AG10803 (cell line): ENCODE measurements at regions not wholly inside any gene's neighbourhood (a gene's known extent, or its start where the extent isn't known, plus 50 kb on each side); places are given as distances from the start of the nearest gene placed in this dataset.
A peak's percentile ranks its signal among the peaks of the same experiment; 100 is the strongest.
"Not testable (repeated sequence)": the region's sequence is repeated elsewhere in the genome, so short reads cannot be mapped to it uniquely, and the experiment has no call there.

Experiments used
- DNase-seq: peaks from one replicate; pipeline ENCODE4 v3.0.0; 2010; ENCODE audit warnings: low read depth
- H3K4me3 ChIP-seq: 2 replicates; pipeline ENCODE4 v1.5.1; 2011; ENCODE audit warnings: mild to moderate bottlenecking, low read length, control low read depth
- CTCF ChIP-seq: conservative IDR thresholded peaks from 2 replicates; pipeline ENCODE4 v1.5.1; 2011; ENCODE audit warnings: mild to moderate bottlenecking, low read length, control low read depth, inconsistent platforms

GRCh38 chr2:12910431-12910830, 193.7 kb downstream of the TRIB2 start:
- DNase-seq = peak; percentile 60
- H3K4me3 ChIP-seq = no peak overlapping the region
- TF ChIP-seq CTCF = no peak

GRCh38 chr2:12915787-12916186, 199.1 kb downstream of the TRIB2 start:
- no peak overlapping the region for H3K4me3 ChIP-seq
- peak; percentile 73 for DNase-seq
- TF ChIP-seq CTCF = no peak

GRCh38 chr2:12918138-12918834, 201.6 kb downstream of the TRIB2 start:
- H3K4me3 ChIP-seq = no peak overlapping the region
- DNase-seq = no peak
- no peak for TF ChIP-seq CTCF

- TF ChIP-seq CTCF = no peak
- no peak overlapping the region for H3K4me3 ChIP-seq
- DNase-seq = peak; percentile 99
These were observed 202.2 kb downstream of the TRIB2 start for GRCh38 chr2:12918835-12919445.

- peak; percentile 87 for DNase-seq
- no peak for TF ChIP-seq CTCF
- H3K4me3 ChIP-seq = no peak overlapping the region
These were observed 204.6 kb downstream of the TRIB2 start for GRCh38 chr2:12921321-12921720.

GRCh38 chr2:12923907-12924610, 207.3 kb downstream of the TRIB2 start:
- no peak overlapping the region for H3K4me3 ChIP-seq
- TF ChIP-seq CTCF = no peak
- peak; percentile 65 for DNase-seq

GRCh38 chr2:12926641-12927040, 209.9 kb downstream of the TRIB2 start:
- not testable (repeated sequence) for DNase-seq, H3K4me3 ChIP-seq
